Ecto neural progenitor cell (in vitro differentiated cells): ENCODE measurements at regions not wholly inside any gene's neighbourhood (a gene's known extent, or its start where the extent isn't known, plus 50 kb on each side); places are given as distances from the start of the nearest gene placed in this dataset.

Experiments
- DNase-seq: peaks from one replicate; pipeline ENCODE4 v3.0.0-alpha.2; 2018; ENCODE audit warnings: low spot score

GRCh38 chr1:94644352-94644751 lies 102.8 kb upstream of the F3 start:
- no peak for DNase-seq

- DNase-seq: no peak
Measured at GRCh38 chr1:94643819-94644218, 102.3 kb upstream of the F3 start.

- no peak for DNase-seq
Measured at GRCh38 chr1:94642617-94643321, 101.2 kb upstream of the F3 start.

GRCh38 chr1:94641990-94642389 lies 100.4 kb upstream of the F3 start:
- no peak for DNase-seq

GRCh38 chr1:94640125-94640524 lies 98.6 kb upstream of the F3 start:
- DNase-seq: no peak

GRCh38 chr1:94637121-94637520 lies 95.6 kb upstream of the F3 start:
- no peak for DNase-seq

GRCh38 chr1:94636624-94637023 lies 95.1 kb upstream of the F3 start:
- DNase-seq: no peak

GRCh38 chr1:94636100-94636499 lies 94.5 kb upstream of the F3 start:
- DNase-seq: no peak

GRCh38 chr1:94634977-94635416 lies 93.4 kb upstream of the F3 start:
- DNase-seq: no peak

- DNase-seq: no peak
Measured at GRCh38 chr1:94633051-94633450, 91.5 kb upstream of the F3 start.

GRCh38 chr1:94629259-94630181 lies 88.0 kb upstream of the F3 start:
- no peak for DNase-seq

GRCh38 chr1:94628499-94628843 lies 86.9 kb upstream of the F3 start:
- no peak for DNase-seq

GRCh38 chr1:94627771-94628498 lies 86.4 kb upstream of the F3 start:
- DNase-seq: no peak

- DNase-seq: no peak
Measured at GRCh38 chr1:94624203-94624602, 82.6 kb upstream of the F3 start.

GRCh38 chr1:94623560-94624148 lies 82.1 kb upstream of the F3 start:
- DNase-seq: no peak

GRCh38 chr1:94622757-94623156 lies 81.2 kb upstream of the F3 start:
- DNase-seq: no peak

GRCh38 chr1:94621802-94622201 lies 80.2 kb upstream of the F3 start:
- DNase-seq: no peak

- DNase-seq: no peak
Measured at GRCh38 chr1:94621395-94621794, 79.8 kb upstream of the F3 start.

- DNase-seq: no peak
Measured at GRCh38 chr1:94620345-94621031, 78.9 kb upstream of the F3 start.

- no peak for DNase-seq
Measured at GRCh38 chr1:94619731-94620130, 78.2 kb upstream of the F3 start.

- DNase-seq: no peak
Measured at GRCh38 chr1:94617957-94618739, 76.6 kb upstream of the F3 start.
